GM21737 (cell line): ENCODE measurements at regions not wholly inside any gene's neighbourhood (a gene's known extent, or its start where the extent isn't known, plus 50 kb on each side); places are given as distances from the start of the nearest gene placed in this dataset.

Experiments used
- ATAC-seq: cut with Tn5 transposase; IDR thresholded peaks from one replicate; pipeline ENCODE4 v1.9.1; 2021; ENCODE audit warnings: mild to moderate bottlenecking, moderate library complexity; ENCODE audit not compliant: unreplicated experiment

GRCh38 chr5:52710310-52710971 is 77.3 kb upstream of the ITGA1 start:
- ATAC-seq, result no peak

- ATAC-seq, result no peak
Measured at GRCh38 chr5:52710972-52711596, 76.6 kb upstream of the ITGA1 start.

GRCh38 chr5:52712354-52712753 is 75.4 kb upstream of the ITGA1 start:
- ATAC-seq, result no peak

- peak; percentile 90 for ATAC-seq
Measured at GRCh38 chr5:52725065-52725746, 62.5 kb upstream of the ITGA1 start.

GRCh38 chr5:52725808-52726207 is 61.9 kb upstream of the ITGA1 start:
- ATAC-seq, result no peak

GRCh38 chr5:52727020-52727419 is 60.7 kb upstream of the ITGA1 start:
- no peak for ATAC-seq

- no peak for ATAC-seq
Measured at GRCh38 chr5:52727576-52727975, 60.1 kb upstream of the ITGA1 start.

GRCh38 chr5:52728224-52728623 is 59.5 kb upstream of the ITGA1 start:
- ATAC-seq, result no peak

GRCh38 chr5:52728686-52729085 is 59.0 kb upstream of the ITGA1 start:
- no peak for ATAC-seq

GRCh38 chr5:52731274-52732027 is 56.3 kb upstream of the ITGA1 start:
- ATAC-seq, result no peak

- no peak for ATAC-seq
Measured at GRCh38 chr5:52734557-52734956, 53.2 kb upstream of the ITGA1 start.

- ATAC-seq, result no peak
Measured at GRCh38 chr5:52735139-52735538, 52.6 kb upstream of the ITGA1 start.
